VCaP (cell line): ENCODE measurements at regions not wholly inside any gene's neighbourhood (a gene's known extent, or its start where the extent isn't known, plus 50 kb on each side); places are given as distances from the start of the nearest gene placed in this dataset.
"Not testable (repeated sequence)": the region's sequence is repeated elsewhere in the genome, so short reads cannot be mapped to it uniquely, and the experiment has no call there.

Experiments
- H3K27ac ChIP-seq: fragments of 450-650 bp; 2 replicates; pipeline ENCODE4 v1.5.1; 2017
- TF ChIP-seq, protein P1 (sequence below): fragments of 450-650 bp; conservative IDR thresholded peaks from 2 replicates; pipeline ENCODE4 v1.5.1; 2017; ENCODE audit warnings: mild to moderate bottlenecking, moderate library complexity

DNA sequence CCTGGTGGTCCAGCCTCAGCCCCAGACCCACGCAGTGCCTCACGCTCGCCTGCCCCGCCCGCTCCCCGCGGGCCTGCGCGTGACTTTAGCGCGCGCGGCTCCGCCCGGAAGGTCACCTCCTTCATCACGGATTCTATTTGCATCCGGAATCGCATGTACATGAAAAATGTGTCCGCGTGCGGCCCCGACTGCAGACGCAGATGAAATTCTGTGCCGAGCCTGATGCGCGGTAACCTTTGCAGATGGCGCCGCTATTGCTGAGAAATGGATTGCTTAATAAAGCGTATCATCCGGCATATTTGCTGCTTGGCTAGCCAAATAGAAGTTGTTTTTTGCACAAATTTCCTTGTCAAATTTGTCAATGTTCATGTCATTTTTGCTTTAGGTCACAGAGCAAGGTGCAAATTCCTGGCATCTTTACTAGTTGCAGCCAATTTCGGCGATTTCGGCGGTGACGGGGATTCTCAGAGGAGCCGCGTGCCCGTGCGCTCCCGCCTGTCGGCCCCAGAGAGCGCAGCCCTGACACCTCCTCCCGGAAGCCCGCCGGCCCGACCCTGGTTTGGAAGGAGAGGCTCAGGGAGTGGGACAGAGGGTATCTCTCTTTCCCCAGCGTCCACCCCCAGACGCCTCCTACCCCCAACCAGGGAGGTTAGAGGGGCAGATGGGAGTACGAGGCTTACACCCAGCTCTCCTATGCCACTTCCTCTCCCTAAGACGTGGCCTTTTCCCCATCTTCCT lies 85.9 kb upstream of the PAX2 start:
- no peak overlapping the region for H3K27ac ChIP-seq
- TF ChIP-seq, protein P1, sequence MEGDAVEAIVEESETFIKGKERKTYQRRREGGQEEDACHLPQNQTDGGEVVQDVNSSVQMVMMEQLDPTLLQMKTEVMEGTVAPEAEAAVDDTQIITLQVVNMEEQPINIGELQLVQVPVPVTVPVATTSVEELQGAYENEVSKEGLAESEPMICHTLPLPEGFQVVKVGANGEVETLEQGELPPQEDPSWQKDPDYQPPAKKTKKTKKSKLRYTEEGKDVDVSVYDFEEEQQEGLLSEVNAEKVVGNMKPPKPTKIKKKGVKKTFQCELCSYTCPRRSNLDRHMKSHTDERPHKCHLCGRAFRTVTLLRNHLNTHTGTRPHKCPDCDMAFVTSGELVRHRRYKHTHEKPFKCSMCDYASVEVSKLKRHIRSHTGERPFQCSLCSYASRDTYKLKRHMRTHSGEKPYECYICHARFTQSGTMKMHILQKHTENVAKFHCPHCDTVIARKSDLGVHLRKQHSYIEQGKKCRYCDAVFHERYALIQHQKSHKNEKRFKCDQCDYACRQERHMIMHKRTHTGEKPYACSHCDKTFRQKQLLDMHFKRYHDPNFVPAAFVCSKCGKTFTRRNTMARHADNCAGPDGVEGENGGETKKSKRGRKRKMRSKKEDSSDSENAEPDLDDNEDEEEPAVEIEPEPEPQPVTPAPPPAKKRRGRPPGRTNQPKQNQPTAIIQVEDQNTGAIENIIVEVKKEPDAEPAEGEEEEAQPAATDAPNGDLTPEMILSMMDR = no peak

DNA sequence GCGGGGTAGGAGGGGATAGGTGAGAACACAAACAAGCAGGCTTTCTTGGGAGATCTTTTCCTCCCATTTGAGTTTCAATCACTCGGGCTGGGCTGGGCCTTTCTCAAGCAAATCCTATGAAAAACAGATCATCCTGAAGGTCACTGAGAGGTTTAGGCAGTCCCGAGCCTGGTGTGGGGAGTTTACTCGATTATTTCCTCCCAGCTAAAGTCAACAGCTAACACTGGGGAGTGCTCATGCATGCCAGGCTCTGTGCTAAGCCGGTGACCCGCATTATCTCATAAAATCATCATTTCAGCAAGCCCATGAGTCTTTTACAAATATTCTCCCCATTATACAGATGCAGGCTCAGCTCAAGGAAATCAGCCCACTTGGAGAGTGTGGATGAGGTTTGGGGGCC lies 85.0 kb upstream of the PAX2 start:
- TF ChIP-seq, protein P1 = no peak
- H3K27ac ChIP-seq = no peak overlapping the region

DNA sequence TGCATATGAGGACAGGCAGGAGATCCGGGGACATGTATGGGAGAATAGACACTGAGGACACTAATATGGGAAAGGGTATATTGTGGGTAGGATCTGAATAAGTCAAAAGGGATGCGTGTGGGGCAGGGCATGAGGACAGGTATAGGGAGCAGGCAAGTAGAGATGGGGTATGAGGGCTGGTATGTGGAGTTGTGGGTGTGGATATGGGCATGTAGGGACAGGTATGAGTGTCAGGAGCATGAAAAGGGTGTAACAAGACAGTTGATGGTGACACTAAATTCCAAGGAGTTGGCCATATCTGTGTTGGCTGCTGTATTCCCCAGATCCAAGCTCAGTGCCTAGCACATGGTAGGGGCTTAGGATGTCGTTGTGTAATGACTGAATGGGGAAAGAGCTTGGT lies 84.4 kb upstream of the PAX2 start:
- TF ChIP-seq, protein P1 = no peak
- H3K27ac ChIP-seq = no peak overlapping the region

DNA sequence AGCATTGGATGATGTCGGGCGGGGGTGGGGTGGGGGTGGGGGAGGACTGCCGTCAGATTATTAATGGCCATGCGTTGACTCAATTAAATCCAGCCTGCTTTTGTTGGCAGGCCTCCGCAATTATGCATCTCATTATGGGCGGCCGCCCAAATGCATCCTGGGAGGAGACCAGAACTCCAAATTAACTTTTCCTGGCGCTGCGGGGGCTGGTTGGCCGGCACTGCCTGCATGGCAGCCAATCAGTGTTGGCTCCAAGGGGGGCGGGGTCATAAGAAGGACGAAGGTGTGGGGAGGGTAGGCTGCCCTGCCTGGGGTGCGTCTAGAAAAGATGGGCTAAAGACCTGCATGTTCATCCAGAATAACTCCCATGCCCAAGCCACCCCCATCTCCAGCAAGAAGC lies 83.9 kb upstream of the PAX2 start:
- H3K27ac ChIP-seq = no peak overlapping the region
- TF ChIP-seq, protein P1 = no peak

DNA sequence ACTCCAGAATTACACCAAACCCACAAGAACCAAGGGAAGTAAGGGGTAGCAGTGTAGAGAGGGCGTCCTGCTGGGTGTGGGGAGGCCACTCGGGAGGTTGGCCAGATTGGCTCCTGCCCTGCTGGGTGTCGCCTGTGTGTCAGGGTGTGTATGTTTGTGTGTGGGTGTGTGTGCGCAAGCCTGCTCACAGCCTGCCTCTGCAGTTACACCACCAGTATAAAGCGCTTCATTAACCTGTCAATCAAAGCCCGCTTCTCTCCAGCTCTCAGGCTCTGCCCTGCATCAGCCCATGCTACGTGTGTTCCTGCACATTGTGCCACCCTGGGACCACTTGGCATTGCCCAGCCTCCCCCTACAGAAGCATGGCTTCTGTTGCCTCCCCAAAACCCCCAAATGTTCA lies 83.3 kb upstream of the PAX2 start:
- H3K27ac ChIP-seq = no peak overlapping the region
- TF ChIP-seq, protein P1 = no peak

DNA sequence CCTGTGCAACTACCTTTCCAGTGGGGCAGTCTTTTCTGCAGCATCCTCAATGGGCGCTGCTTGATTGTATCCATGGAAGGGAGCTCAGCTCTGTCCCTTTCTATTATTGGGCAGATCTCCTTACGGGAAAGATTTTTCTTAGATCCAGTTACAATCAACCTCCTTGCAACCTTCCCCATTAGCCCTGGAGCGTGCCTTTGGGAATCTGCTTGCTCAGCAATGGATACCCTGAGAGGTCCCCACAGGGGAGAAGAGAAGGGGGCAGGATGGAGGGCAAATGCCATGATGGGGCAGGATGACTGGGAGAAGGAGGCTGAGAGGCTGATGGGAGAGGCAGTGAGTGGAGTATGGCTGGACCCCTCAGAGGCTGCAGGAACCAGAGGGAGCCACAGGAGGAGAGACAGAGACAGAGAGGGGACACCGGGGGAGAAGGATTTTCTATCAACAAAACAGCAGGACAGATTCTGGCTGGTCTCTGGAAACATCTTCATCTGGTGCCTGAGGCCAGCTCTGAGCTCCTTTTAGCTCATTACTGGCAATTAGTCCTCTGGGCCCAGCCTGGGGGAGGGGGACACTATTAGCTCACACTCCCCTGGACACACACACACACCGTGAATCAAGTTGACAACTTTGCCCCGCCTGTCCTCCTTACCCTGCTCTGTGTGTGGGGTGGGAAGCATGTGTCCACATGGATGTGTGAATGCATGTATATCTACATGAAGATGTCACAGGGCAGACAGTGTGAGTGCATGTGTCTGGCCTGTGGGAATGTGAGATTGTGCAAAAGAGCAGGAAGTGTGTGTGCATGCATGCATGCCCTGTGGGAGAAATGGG lies 80.8 kb upstream of the PAX2 start:
- TF ChIP-seq, protein P1 = no peak
- no peak overlapping the region for H3K27ac ChIP-seq

DNA sequence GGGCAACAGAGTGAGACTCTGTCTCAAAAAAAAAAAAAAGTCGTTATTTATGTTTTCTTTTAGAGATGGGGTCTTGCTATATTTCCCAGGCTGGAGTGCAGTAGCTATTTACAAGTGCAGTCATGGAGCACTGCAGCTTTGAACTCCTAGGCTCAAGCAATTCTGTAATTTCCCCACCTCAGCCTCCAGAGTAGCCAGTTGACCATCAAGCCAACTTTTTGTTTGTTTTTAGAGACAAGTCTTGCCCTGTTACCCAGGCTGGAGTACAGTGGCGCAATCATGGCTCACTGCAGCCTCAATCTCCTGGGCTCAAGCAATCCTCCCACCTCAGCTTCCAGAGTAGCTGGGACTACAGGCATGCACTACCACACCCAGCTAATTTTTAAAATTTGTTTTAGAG lies 78.7 kb upstream of the PAX2 start:
- H3K27ac ChIP-seq = not testable (repeated sequence)

DNA sequence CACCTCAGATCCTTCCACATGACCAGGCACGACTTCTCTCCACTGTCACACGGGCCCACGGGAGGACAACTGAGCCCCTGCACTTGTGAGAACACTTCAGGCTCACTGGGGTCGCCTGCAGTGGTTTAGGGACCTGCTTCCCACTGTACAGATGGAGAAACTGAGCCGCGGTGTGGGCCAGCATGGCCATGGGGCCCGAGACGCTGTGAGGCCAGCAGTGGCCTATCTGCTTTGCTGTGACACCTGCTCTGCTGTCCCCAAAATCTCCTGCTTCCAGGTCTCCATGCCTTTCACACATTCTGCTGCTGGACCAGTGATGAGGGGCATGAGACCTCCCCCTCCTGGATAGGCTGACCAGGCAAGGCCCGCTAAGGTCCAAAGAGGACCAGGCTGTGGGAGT lies 75.8 kb upstream of the PAX2 start:
- no peak overlapping the region for H3K27ac ChIP-seq
- TF ChIP-seq, protein P1 = no peak
